Heart left ventricle (tissue), 13 donors: ENCODE measurements at regions not wholly inside any gene's neighbourhood (a gene's known extent, or its start where the extent isn't known, plus 50 kb on each side); places are given as distances from the start of the nearest gene placed in this dataset.

Source experiments
- CTCF ChIP-seq, 12 donors: fragments of 200-600 bp; sonication (generic) in 4 of 12; IDR thresholded peaks; one replicate each; pipeline versions ENCODE4 v1.5.0 to v1.8.0; 2018 to 2022; ENCODE audit warnings: antibody characterized with exemption in 12 of 12, mild to moderate bottlenecking in 5 of 12
- POLR2A ChIP-seq, 2 donors: fragments of 450-650 bp; IDR thresholded peaks; one replicate each; pipeline ENCODE4 v1.6.1; 2017; ENCODE audit warnings: antibody characterized with exemption in 2 of 2, mild to moderate bottlenecking in 2 of 2, moderate library complexity in 2 of 2
- donor health status: ischemic (EF 13 %, LVEDD 7.1; RV severe dilation, severe dysfunction).
- donor health status: DM: no; HTN: yes; CAD: no.
- donor health status: DM: no; HTN: no; CAD: no.
- donor health status: ischemic (EF 25% LVEDD 6.9; RV normal size, moderate dysfunction).
- donor health status: ischemic (EF 25% LVEDD 5.7; RV mildly dilated, moderate dysfunction).
- donor health status: ischemic (EF 35%, LVEDD 5.7; RV mildly dilated, moderate dysfunction).
- donor health status: nonischemic (EF 11% LVEDD 7.7; RV severe dilation, severe dysfunction).
- donor health status: DM: yes; HTN: yes; CAD: no.
- donor health status: PGD.
- donor health status: ischemic (EF 29% LVEDD 5.4; RV normal size, mild dysfunction).
- donor health status: nonischemic (EF 23%, LVEDD 6.1; RV moderate dilation, normal function).

- no peak for TF ChIP-seq CTCF (IDR thresholded peaks at IDR 0.05)
- TF ChIP-seq POLR2A (IDR thresholded peaks at IDR 0.05), result no peak
Measured at GRCh38 chr2:129727286-129727685, 252.2 kb upstream of the RAB6C start.
